ENCODE measurements at regions not wholly inside any gene's neighbourhood (a gene's known extent, or its start where the extent isn't known, plus 50 kb on each side); places are given as distances from the start of the nearest gene placed in this dataset.

DNA sequence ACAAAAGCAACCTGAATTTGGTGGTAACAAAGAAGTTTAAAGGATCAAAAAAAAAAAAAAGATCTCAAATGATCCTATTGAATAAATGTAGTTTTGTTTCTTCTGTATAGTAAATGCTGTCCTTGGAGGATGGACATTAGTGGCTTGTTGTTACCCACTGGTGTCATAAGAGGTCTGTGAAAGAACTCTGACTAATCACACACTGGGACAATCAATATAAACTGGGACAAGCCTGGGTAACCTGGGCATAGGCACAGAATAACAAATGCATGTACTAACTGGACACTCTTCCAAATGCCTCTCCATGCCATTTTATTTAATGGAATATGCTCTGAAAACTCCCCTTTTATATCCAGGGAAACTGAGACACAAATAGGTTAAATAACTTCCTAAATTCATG, 241.4 kb downstream of the DOK5 start:
- RAD21 ChIA-PET (ENCODE audit: unreplicated experiment) = no interaction called here
- H4K20me1 ChIP-seq (ENCODE audit: control insufficient read depth, insufficient read depth) = no peaks in the 10 kb centered on the region
- SMC1A ChIA-PET (ENCODE audit: uncharacterized antibody, unreplicated experiment) = no interaction called here
- no peaks in the 10 kb centered on the region for H3K36me3 ChIP-seq (ENCODE audit: control insufficient read depth in 2 of 2, insufficient read depth in 2 of 2, low read length in 1 of 2)
- no peak overlapping the region for H3K4me2 ChIP-seq (ENCODE audit: control insufficient read depth, insufficient read depth)
- POLR2A ChIA-PET = no interaction called here
- H3K4me3 ChIP-seq = no peak overlapping the region
- no peaks in the 10 kb centered on the region for H3K9me3 ChIP-seq (replicated peaks; ENCODE audit: control insufficient read depth, insufficient read depth, low read length)
- in situ Hi-C loops (cut with MboI) = no loop called here
- H3K4me1 ChIP-seq (ENCODE audit: control insufficient read depth, insufficient read depth, low read length) = no peaks in the 10 kb centered on the region
- no peak overlapping the region for H3K27ac ChIP-seq (ENCODE audit: control insufficient read depth, insufficient read depth)
- H2AFZ ChIP-seq (ENCODE audit: control insufficient read depth, low read depth, low read length) = no peak overlapping the region
- CTCF ChIA-PET = no interaction called here
- H3K27me3 ChIP-seq (replicated peaks in 1 of 2; ENCODE audit: control insufficient read depth in 2 of 2, insufficient read depth in 2 of 2, low read length in 1 of 2) = no peaks in the 10 kb centered on the region
- intact Hi-C loops (cut with micrococcal nuclease; ENCODE audit: unreplicated experiment) = no loop called here
- TF ChIP-seq FOXK2 (IDR thresholded peaks at IDR 0.05) = no peak
- BruUV-seq (replicated peaks) = no TSS peak
- DNase-seq (ENCODE audit: low read depth, low spot score) = no peak
- FAIRE-seq = no peak
- ATAC-seq = no peak
- H3K79me2 ChIP-seq (ENCODE audit: control insufficient read depth, insufficient read depth, low read length) = no peaks in the 10 kb centered on the region
- no peak overlapping the region for H3K9ac ChIP-seq (ENCODE audit: control insufficient read depth, insufficient read depth, low read length)

DNA sequence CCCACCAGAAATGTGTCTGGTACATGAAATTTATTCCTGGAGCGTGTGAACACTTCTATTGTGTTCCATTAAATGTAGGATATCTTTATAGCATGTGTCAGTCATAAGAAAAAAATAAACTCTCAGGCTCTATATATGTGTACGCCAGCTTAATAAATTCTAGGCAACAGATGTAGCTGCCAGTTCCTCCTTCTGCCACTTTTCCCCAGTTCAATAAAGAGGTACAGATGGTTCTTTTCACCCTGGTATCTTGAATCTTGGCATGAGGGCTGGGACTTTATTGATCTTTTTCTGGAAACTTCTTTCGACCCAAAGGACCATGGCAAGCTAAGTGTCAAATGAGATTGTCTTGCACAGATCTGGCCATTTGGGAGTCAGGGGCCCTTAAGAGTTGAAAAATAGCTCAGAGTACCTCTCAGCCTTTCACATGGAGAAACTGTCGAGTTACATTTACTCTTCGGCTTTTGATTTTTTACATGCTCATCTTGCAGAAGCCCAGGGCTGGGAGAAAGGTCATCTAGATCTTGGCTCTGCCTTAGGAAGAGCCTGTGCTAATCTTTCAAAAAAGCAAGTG, 240.9 kb downstream of the DOK5 start:
- WGBS (ENCODE audit: insufficient coverage, insufficient replicate concordance, low lambda C conversion rate, missing lambda C conversion rate) = 25% methylated on average over 5 of the region's 5 CpGs
- H3K79me2 ChIP-seq (ENCODE audit: control insufficient read depth, insufficient read depth, low read length) = no peaks in the 10 kb centered on the region
- H3K9ac ChIP-seq (ENCODE audit: control insufficient read depth, insufficient read depth, low read length) = no peak overlapping the region
- no peaks in the 10 kb centered on the region for H3K27me3 ChIP-seq (replicated peaks in 1 of 2; ENCODE audit: control insufficient read depth in 2 of 2, insufficient read depth in 2 of 2, low read length in 1 of 2)
- no peaks in the 10 kb centered on the region for H3K36me3 ChIP-seq (ENCODE audit: control insufficient read depth in 2 of 2, insufficient read depth in 2 of 2, low read length in 1 of 2)
- no peaks in the 10 kb centered on the region for H3K4me1 ChIP-seq (ENCODE audit: control insufficient read depth, insufficient read depth, low read length)
- H3K4me3 ChIP-seq = no peak overlapping the region
- H4K20me1 ChIP-seq (ENCODE audit: control insufficient read depth, insufficient read depth) = no peaks in the 10 kb centered on the region
- H3K4me2 ChIP-seq (ENCODE audit: control insufficient read depth, insufficient read depth) = no peak overlapping the region
- FAIRE-seq (no peak), ATAC-seq (no peak), DNase-seq (ENCODE audit: low read depth, low spot score) (no peak)
- no peak overlapping the region for H2AFZ ChIP-seq (ENCODE audit: control insufficient read depth, low read depth, low read length)
- in situ Hi-C loops (cut with MboI) = no loop called here
- H3K27ac ChIP-seq (ENCODE audit: control insufficient read depth, insufficient read depth) = no peak overlapping the region
- ChIA-PET SMC1A (ENCODE audit: uncharacterized antibody, unreplicated experiment) (no interaction called here), POLR2A (no interaction called here), CTCF (interaction anchor here (1.0 kb wide), 1 partner anchor 35 kb away, joined by 3 read pairs; no protein-coding TSS in a partner anchor), RAD21 (ENCODE audit: unreplicated experiment) (no interaction called here)
- BruUV-seq (replicated peaks) = no TSS peak
- H3K9me3 ChIP-seq (replicated peaks; ENCODE audit: control insufficient read depth, insufficient read depth, low read length) = no peaks in the 10 kb centered on the region
- intact Hi-C loops (cut with micrococcal nuclease; ENCODE audit: unreplicated experiment) = no loop called here
- TF ChIP-seq BACH1 (IDR thresholded peaks at IDR 0.05; ENCODE audit: borderline replicate concordance) (no peak), EP300 (IDR thresholded peaks at IDR 0.05; ENCODE audit: borderline replicate concordance in 1 of 2, control insufficient read depth in 1 of 2, low read depth in 2 of 2, low read length in 2 of 2) (no peak), MEF2A (IDR thresholded peaks at IDR 0.05; ENCODE audit: insufficient read depth, low read depth, low read length) (no peak), HDGF (IDR thresholded peaks at IDR 0.05) (no peak), SUPT20H (IDR thresholded peaks at IDR 0.05; ENCODE audit: borderline replicate concordance, control insufficient read depth, low read depth, low read length) (no peak), CBX3 (IDR thresholded peaks at IDR 0.05; ENCODE audit: borderline replicate concordance, low read depth) (no peak), HCFC1 (IDR thresholded peaks at IDR 0.05; ENCODE audit: low read length) (no peak)
- TF ChIP-seq, protein P1, sequence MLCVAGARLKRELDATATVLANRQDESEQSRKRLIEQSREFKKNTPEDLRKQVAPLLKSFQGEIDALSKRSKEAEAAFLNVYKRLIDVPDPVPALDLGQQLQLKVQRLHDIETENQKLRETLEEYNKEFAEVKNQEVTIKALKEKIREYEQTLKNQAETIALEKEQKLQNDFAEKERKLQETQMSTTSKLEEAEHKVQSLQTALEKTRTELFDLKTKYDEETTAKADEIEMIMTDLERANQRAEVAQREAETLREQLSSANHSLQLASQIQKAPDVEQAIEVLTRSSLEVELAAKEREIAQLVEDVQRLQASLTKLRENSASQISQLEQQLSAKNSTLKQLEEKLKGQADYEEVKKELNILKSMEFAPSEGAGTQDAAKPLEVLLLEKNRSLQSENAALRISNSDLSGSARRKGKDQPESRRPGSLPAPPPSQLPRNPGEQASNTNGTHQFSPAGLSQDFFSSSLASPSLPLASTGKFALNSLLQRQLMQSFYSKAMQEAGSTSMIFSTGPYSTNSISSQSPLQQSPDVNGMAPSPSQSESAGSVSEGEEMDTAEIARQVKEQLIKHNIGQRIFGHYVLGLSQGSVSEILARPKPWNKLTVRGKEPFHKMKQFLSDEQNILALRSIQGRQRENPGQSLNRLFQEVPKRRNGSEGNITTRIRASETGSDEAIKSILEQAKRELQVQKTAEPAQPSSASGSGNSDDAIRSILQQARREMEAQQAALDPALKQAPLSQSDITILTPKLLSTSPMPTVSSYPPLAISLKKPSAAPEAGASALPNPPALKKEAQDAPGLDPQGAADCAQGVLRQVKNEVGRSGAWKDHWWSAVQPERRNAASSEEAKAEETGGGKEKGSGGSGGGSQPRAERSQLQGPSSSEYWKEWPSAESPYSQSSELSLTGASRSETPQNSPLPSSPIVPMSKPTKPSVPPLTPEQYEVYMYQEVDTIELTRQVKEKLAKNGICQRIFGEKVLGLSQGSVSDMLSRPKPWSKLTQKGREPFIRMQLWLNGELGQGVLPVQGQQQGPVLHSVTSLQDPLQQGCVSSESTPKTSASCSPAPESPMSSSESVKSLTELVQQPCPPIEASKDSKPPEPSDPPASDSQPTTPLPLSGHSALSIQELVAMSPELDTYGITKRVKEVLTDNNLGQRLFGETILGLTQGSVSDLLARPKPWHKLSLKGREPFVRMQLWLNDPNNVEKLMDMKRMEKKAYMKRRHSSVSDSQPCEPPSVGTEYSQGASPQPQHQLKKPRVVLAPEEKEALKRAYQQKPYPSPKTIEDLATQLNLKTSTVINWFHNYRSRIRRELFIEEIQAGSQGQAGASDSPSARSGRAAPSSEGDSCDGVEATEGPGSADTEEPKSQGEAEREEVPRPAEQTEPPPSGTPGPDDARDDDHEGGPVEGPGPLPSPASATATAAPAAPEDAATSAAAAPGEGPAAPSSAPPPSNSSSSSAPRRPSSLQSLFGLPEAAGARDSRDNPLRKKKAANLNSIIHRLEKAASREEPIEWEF (IDR thresholded peaks at IDR 0.05; ENCODE audit: insufficient replicate concordance, low read depth, low read length) = no peak

Data from GM12878 (cell line).